GM18502 (cell line): ENCODE measurements at regions not wholly inside any gene's neighbourhood (a gene's known extent, or its start where the extent isn't known, plus 50 kb on each side); places are given as distances from the start of the nearest gene placed in this dataset.

Experiments used
- ATAC-seq: cut with Tn5 transposase; IDR thresholded peaks from one replicate; pipeline ENCODE4 v1.9.1; 2021; ENCODE audit warnings: mild to moderate bottlenecking; ENCODE audit not compliant: unreplicated experiment, poor library complexity

DNA sequence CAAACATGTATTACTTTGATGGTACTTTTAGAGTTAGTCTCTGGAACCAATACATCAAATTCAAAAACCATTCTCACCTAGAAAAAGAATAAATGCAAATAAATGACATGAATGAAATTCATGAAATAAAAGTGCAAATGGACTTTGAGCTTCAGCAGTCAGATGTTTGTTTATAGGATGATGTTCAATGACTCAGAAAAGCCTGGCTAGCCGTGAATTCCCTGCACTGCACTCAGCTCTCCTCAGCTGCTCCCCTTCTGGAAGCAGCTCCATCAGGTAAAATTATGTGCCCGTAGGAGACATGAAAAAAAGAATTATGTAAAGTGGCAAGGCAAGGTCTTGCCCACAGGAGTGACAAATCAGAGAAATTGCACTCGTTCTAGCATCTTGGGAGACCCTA is 390.6 kb downstream of the GPM6A start:
- no peak for ATAC-seq

DNA sequence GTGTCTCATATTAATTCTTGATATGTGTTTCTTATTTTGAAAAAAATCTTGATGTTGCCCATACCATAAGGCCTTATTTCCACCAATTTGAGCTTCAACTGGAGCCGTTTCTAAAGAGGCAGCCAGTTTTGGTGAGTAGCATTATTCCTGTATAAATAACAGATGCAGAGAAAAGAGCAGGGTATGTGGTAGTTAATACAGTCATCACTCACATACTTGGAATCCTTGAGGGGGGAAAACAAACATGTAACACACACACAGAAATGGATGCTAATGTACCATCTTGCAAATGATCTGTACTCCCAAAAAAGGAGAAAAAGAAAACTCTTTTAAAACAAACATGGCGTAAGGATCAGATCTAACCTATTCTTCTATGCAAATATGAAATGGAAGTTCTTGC is 389.7 kb downstream of the GPM6A start:
- no peak for ATAC-seq

GRCh38 chr4:175424111-175424510 is 388.0 kb downstream of the GPM6A start:
- ATAC-seq: no peak

DNA sequence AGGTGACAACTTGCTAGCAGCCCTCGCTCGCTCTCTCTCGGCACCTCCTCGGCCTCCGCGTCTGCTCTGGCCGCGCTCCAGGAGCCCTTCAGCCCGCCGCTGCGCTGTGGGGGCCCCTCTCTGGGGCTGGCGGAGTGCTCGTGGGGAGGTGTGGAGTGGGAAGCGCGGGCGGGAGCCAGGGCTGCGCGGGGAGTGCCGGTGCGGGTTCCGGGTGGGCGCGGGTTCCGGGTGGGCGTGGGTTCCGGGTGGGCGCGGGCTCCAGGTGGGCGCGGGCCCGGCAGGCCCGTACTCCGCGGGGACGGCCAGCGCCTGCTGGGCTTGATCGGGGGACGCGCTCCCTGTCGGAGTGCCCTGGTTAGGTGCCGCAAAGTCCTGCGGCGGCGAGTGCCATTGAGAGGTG is 384.3 kb downstream of the GPM6A start:
- no peak for ATAC-seq

- no peak for ATAC-seq
These were observed 380.4 kb downstream of the GPM6A start for GRCh38 chr4:175431694-175432093.

DNA sequence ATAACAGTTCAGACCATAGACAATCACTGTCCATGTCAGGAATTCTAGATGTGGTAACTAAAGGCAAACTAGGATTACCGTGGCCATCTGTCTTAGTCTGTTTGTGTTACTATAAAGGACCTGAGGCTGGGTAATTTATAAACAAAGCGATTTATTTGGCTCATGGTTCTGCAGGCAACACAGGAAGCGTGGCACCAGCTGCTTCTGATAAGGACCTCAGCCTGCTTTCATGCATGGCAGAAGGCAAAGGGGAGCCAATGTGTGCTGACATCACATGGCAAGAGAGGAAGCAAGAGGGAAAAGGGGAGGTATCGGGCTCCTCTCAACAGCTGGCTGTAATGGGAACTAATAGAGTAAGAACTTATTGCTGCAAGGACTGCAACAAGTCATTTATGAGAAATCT is 376.7 kb downstream of the GPM6A start:
- no peak for ATAC-seq

- no peak for ATAC-seq
These were observed 375.9 kb downstream of the GPM6A start for GRCh38 chr4:175436196-175436595.

- no peak for ATAC-seq
These were observed 371.3 kb downstream of the GPM6A start for GRCh38 chr4:175440786-175441185.

- no peak for ATAC-seq
These were observed 370.8 kb downstream of the GPM6A start for GRCh38 chr4:175441256-175441655.

DNA sequence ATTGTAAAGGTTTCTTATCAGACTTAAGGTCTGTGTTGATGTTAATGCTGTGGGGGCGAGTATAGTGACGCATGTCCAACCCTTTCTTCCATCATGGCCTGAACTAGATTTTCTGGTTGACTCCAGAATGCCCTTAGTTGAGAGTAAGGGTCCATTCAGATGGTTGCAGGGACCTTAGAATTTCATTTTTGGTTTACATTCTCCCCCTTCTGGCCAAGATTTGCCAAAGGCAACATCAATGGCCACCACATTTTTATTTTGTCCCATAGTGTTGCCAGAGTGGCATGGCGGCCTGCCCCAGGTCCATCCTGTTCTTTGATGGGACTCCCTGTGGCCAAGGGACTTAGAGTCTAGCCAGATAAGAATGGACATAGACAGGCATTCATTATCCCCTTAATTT is 368.5 kb downstream of the GPM6A start:
- no peak for ATAC-seq

GRCh38 chr4:175444512-175444911 is 367.6 kb downstream of the GPM6A start:
- ATAC-seq: no peak

DNA sequence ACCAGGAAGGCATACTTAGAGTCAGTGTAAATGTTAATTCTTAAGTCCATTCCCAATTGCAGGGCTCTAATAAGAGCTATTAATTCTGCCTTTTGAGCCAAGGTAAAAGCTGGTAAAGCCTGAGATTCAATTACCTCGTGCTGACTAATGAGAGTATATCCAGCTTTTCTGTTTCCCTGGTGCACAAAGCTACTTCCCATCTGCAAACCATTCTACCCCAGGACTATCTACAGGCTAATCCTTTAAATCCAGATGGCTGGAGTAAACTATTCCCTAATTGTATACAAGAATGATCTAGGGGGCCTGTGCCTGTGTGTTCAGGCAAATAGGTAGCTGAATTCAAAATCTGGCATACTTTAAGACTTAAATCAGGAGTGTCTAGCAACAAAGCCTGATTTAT is 365.0 kb downstream of the GPM6A start:
- no peak for ATAC-seq

- ATAC-seq: no peak
These were observed 361.6 kb downstream of the GPM6A start for GRCh38 chr4:175450446-175450845.

DNA sequence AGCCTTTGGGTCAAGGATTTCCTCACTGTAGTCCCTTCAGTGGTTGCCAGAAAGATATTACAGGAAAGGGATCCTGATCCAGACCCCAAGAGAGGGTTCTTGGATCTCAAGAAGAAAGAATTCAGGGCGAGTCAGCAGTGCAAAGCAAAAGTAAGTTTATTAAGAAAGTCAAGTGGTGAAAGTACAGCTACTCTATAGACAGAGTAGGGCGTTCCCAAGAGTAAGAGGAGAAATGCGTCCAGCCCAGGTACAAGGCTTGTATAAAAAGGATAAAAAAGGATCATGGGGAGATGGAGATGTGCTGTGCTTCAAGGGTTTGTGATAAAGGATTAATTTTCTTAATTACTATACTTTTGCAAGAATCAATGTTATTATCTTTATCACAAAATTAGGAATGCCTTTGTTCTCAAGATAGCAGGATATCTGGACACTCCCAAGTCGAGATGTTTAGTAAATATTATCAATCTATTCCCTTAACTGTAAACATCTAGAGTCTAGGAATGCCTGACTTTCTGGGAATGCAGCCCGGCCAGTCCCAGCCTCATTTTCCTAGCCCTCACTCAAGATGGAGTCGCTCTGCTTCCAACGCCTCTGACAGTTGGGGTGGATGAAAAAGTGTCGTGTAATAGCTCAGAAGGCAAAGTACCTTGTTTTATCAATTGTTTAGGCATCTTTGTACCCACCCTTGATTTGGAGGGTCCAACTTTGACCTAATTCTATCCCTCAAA is 360.7 kb downstream of the GPM6A start:
- ATAC-seq: no peak

GRCh38 chr4:175453456-175453855 is 358.6 kb downstream of the GPM6A start:
- ATAC-seq: no peak

DNA sequence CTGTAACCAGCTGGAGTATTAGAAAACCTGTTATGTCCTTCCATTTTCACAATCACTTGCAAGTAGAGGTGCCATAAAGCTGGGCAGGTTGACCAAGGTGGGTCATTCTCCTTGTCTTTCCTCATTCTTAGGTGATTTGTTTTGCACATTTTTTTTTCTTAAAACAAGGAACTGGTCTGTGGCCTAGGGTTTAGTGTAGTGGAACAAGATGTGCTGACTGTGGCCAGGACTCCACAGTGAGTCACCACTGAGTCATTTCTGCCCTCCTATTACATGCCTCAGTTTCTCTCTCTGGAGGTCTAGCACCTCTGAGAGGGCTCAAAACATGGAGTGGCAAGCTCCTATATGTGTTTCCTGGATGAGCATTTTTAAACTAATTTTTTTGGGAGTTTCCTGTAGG is 355.9 kb downstream of the GPM6A start:
- no peak for ATAC-seq

- no peak for ATAC-seq
These were observed 354.1 kb downstream of the GPM6A start for GRCh38 chr4:175457956-175458355.

DNA sequence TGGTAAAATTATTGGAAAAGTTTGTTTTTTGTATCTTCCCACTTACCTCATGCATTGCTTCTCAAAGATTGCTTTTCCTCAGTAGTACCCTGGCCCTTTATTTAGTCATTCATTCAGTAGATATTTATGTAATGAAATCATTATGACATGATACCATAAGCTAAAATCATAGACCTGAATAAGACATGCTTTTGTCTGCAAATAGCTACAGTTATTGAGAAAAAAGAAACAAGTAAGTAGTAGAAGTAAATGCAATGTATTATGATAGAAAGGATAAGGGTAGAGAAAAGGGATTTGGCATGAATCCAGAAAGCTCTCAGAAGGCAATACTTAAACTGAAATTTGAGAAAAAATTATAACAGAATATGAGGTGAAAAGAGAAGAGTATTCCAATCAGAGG is 352.5 kb downstream of the GPM6A start:
- no peak for ATAC-seq

DNA sequence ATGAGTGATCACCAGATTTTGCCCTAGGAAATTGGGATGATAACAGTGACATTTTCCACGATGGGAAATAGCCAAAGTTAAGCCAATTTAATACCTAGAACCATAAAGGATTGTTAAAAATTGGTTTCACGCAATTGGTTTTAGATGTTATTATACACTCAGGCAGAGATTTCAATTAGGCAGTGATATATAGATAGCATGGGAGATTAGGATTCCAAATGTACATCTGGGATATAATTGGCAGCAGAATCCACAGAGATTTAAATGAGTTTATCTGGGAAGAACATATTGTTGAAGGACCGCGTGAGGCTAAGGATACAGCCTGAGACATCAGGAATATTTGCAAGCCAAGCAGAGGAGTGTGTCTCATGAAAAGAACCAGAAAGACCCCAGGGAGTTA is 351.6 kb downstream of the GPM6A start:
- no peak for ATAC-seq

DNA sequence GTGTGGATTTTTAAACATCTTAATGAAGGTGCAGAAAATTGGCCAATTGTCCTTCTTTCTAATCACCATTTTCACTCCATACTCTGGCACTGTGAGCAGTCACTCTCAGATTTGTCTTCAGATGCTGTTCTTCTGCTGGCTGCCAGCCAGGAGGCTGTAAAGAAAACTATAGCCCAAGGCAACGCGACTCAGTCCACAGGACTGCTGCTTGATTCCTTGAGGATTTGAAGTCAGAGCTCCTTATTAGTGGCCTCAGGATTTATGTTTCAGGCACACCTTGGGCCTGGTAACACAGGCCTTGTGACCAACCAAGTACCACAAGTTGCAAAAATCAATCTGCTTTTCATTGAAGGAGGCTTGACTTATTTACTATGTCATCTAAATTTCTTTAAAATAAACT is 342.6 kb downstream of the GPM6A start:
- no peak for ATAC-seq

DNA sequence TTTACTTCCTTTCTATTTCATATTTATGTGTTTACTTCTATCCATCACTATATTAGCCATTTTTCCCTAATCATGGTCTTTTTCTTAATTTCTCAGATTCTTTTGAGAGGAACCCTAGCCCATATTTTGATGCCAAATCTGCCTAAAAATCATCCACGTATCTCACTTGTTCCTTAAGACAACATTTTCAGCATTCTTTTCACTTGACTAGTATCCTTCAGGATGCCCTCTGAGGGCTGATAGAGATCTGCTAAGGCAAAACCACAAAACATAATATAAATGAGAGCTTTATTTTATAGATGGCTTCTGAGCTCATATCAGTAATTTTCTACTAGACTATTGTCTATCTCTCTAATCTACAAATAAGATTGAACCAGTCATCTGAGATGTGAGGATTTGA is 341.9 kb downstream of the GPM6A start:
- ATAC-seq: no peak

DNA sequence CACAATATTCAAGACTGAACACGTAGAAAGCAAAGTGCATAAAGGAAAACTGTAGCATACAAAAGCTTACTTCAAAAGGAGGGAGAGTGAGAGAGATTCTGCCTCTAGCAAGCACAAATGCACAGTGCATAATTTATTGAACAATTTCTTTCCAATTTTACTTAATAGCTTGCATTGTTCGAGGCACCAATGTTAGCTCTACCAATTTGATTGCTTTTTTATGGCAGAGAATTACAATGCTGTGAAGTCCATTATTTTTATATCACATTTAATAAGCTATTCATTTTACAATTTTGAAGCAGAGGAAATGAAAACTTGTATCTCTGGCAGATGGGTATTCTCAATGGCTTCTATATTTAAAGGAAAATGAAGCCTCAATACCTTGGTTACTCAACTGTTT is 331.7 kb downstream of the GPM6A start:
- no peak for ATAC-seq
